Karpas-422 (cell line): ENCODE measurements at regions not wholly inside any gene's neighbourhood (a gene's known extent, or its start where the extent isn't known, plus 50 kb on each side); places are given as distances from the start of the nearest gene placed in this dataset.

Source experiments
- DNase-seq: peaks from one replicate; pipeline ENCODE4 v3.0.0-alpha.2; 2015
- H2AFZ ChIP-seq: fragments of 200-600 bp; sonication (generic); 2 replicates; pipeline ENCODE4 v1.6.1; 2014; ENCODE audit warnings: antibody characterized with exemption, low read length, mixed read lengths
- H3K27ac ChIP-seq: fragments of 200-600 bp; sonication (generic); 2 replicates; pipeline ENCODE4 v1.5.1; 2014; ENCODE audit warnings: mild to moderate bottlenecking, low read length, moderate library complexity
- H3K27me3 ChIP-seq: fragments of 200-600 bp; sonication (generic); 2 replicates; pipeline ENCODE4 v1.6.1; 2014; ENCODE audit warnings: low read length, mixed read lengths
- H3K36me3 ChIP-seq: fragments of 200-600 bp; sonication (generic); 2 replicates; pipeline ENCODE4 v1.6.1; 2014; ENCODE audit warnings: low read length, mixed read lengths; ENCODE audit not compliant: insufficient read depth
- H3K4me1 ChIP-seq: fragments of 200-600 bp; sonication (generic); 2 replicates; pipeline ENCODE4 v1.6.1; 2014; ENCODE audit warnings: mild to moderate bottlenecking, low read length, mixed read lengths
- H3K4me2 ChIP-seq: fragments of 200-600 bp; sonication (generic); 2 replicates; pipeline ENCODE4 v1.6.1; 2014; ENCODE audit warnings: low read length, low read depth, mild to moderate bottlenecking; ENCODE audit not compliant: poor library complexity, severe bottlenecking
- H3K4me3 ChIP-seq: fragments of 200-600 bp; sonication (generic); 2 replicates; pipeline ENCODE4 v1.5.1; 2014; ENCODE audit warnings: mild to moderate bottlenecking, antibody characterized with exemption, low read length, mixed read lengths
- H3K79me2 ChIP-seq: fragments of 200-600 bp; sonication (generic); 2 replicates; pipeline ENCODE4 v1.6.1; 2014; ENCODE audit warnings: mild to moderate bottlenecking, low read length, mixed read lengths
- H3K9ac ChIP-seq: fragments of 200-600 bp; sonication (generic); 2 replicates; pipeline ENCODE4 v1.6.0; 2014; ENCODE audit warnings: low read length
- H3K9me2 ChIP-seq: fragments of 200-600 bp; sonication (generic), shearing (Covaris generic); replicated peaks from 2 replicates; pipeline ENCODE4 v1.6.0; 2014; ENCODE audit warnings: mild to moderate bottlenecking, low read length, moderate library complexity; ENCODE audit not compliant: insufficient read depth
- H3K9me3 ChIP-seq: fragments of 300-700, 200-600 bp; sonication (generic); 2 replicates; pipeline ENCODE4 v1.6.1; 2014; ENCODE audit warnings: low read length, mixed read lengths
- H4K20me1 ChIP-seq: fragments of 200-600 bp; sonication (generic); 2 replicates; pipeline ENCODE4 v1.6.1; 2014; ENCODE audit warnings: mild to moderate bottlenecking, antibody characterized with exemption, low read length, low read depth; ENCODE audit not compliant: insufficient read depth

DNA sequence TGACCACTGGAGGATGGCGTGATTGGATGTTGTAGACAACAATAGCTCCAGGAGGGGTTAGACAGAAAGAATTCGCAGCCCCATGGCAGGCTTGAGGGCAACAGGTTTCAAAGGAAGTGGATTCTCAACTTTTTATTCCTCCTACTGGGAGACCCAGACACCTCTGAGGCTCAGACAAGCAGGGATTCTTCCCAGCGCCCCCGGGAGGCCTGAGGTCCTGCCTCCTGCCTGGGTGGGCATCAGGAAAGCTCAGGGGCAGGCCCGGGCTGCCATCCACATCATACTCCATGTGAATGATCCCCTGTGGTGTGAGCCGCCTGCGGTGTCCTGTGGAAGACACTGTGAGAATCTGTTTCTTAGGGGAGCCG lies 203.5 kb downstream of the CYP26B1 start:
- H3K27ac ChIP-seq: no peak overlapping the region
- H3K9me2 ChIP-seq: no peaks in the 10 kb centered on the region
- H3K4me1 ChIP-seq: no peaks in the 10 kb centered on the region
- 0 out of 2 replicates have a peak, but pooled peaks cover 3% of the 10 kb centered on the region for H4K20me1 ChIP-seq
- no peaks in the 10 kb centered on the region for H3K27me3 ChIP-seq
- no peaks in the 10 kb centered on the region for H3K9me3 ChIP-seq
- H3K4me2 ChIP-seq: no peak overlapping the region
- H3K36me3 ChIP-seq: no peaks in the 10 kb centered on the region
- no peaks in the 10 kb centered on the region for H3K79me2 ChIP-seq
- no peak overlapping the region for H3K9ac ChIP-seq
- H3K4me3 ChIP-seq: no peak overlapping the region
- no peak overlapping the region for H2AFZ ChIP-seq
- DNase-seq: no peak

DNA sequence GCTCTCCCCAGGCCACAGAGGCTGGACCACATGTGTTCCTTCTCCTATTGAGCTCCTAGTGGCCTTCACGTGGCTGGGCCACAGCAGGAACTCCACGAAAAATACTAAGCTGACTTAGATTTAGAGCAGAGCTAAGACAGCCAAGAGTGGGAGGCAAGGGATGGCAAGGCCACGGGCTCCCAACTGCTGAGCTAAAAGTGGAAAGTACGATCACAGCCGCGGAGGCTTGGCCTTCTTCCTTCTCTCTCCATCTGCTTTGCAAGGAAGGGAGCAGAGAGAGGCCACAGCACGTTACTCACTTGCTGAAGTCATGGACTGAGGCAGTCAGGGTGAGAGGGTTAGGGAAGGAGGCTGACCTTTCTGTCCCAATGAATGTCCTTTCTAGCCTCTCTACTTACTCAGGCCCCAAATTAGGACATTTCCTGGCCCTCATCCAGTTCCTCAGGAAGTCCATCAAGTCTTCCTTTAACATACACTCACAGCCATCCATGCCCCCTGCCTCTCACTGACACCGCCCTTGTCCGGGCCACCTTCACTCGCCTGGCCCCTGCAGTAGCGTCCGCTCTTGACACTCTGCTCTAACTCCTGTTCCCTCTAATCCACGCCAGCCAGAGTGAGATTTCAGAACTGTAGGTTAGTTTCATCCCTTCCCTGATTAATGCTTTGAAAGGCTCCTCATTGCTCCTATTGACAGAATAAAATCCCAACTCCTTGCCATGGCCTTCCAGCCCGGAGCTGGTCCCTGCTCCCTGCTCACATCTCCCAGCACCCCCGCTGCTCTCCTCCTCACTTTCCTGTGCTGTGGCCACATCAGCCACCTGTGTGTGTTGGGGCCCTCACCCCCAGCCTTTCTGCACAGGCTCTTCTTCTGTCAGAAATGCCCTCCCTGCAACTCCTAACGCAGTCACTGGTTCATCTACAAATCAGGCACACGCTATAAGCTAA lies 204.2 kb downstream of the CYP26B1 start:
- Histone ChIP-seq H3K4me2 (no peak overlapping the region), H3K9me3 (no peaks in the 10 kb centered on the region), H2AFZ (no peak overlapping the region), H3K36me3 (no peaks in the 10 kb centered on the region), H3K27me3 (no peaks in the 10 kb centered on the region), H3K27ac (no peak overlapping the region), H3K9ac (no peak overlapping the region), H4K20me1 (0 out of 2 replicates have a peak, but pooled peaks cover 3% of the 10 kb centered on the region), H3K4me3 (no peak overlapping the region), H3K9me2 (no peaks in the 10 kb centered on the region), H3K79me2 (no peaks in the 10 kb centered on the region), H3K4me1 (no peaks in the 10 kb centered on the region)
- no peak for DNase-seq

DNA sequence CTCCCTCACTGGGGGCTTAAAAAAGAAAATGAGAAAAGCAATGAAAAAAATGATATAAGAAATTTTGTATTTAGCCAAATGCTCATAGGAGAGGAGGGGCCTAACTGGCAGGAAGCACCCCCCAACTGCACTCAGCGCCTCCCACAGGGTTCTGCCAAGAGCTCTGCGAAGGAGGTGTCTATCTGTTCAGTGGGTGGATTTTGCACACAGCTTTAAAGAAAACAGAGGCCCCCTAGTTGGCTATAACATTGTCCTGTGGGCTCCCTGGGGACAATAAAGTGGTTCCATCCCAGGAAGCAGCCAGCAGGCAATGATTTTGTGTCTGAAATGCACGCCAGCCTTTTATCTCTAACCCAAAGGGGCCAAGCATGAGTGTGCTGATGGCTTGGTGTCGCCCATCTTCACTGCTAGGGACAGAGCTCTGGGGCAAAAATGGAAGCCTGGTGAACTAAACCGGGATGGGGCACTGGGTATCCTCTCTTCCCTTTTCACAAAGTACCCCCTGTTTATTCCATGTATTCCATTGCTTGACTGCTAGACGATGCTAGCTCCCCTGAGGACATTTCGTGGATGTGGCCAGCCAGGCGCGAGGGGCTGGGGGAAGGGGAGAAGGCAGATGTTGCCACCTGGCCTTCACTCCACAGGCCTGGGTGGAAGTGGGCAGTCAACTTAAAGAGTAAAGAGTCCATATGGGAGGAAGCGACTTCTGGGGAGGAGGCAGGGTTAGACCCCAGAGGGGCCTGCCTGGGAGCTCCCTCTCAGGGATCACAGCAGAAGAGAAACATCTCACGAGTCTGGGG lies 205.7 kb downstream of the CYP26B1 start:
- no peak overlapping the region for H3K4me3 ChIP-seq
- H2AFZ ChIP-seq: no peak overlapping the region
- no peaks in the 10 kb centered on the region for H3K36me3 ChIP-seq
- H4K20me1 ChIP-seq: 0 out of 2 replicates have a peak, but pooled peaks cover 3% of the 10 kb centered on the region
- no peaks in the 10 kb centered on the region for H3K79me2 ChIP-seq
- no peak for DNase-seq
- H3K27ac ChIP-seq: no peak overlapping the region
- H3K9me2 ChIP-seq: no peaks in the 10 kb centered on the region
- H3K27me3 ChIP-seq: no peaks in the 10 kb centered on the region
- H3K4me1 ChIP-seq: no peaks in the 10 kb centered on the region
- H3K4me2 ChIP-seq: no peak overlapping the region
- H3K9me3 ChIP-seq: no peaks in the 10 kb centered on the region
- no peak overlapping the region for H3K9ac ChIP-seq

DNA sequence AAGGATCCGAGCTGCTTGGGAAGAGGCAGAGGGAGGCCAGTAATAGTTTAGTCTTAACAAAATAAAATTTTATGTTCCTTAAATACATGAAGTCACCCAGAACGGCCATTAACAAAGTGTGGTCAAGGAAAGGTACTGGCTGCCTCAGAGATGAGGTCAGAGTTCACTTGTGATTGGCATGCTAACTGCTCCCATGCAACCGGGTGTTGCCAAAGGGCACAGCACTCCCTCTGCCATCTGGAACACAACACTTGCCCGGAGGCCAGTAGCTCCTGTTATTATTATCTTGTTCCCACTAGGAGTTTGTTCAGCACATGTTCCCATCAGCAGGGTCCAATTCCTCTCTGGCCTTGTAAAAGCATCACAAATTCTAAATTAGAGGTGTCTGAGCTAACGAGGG lies 207.0 kb downstream of the CYP26B1 start:
- no peaks in the 10 kb centered on the region for H3K36me3 ChIP-seq
- no peaks in the 10 kb centered on the region for H3K9me3 ChIP-seq
- H2AFZ ChIP-seq: no peak overlapping the region

GRCh38 chr2:71939588-71940535 lies 207.8 kb downstream of the CYP26B1 start:
- Histone ChIP-seq H3K9ac (no peak overlapping the region), H3K36me3 (no peaks in the 10 kb centered on the region), H2AFZ (no peak overlapping the region), H4K20me1 (0 out of 2 replicates have a peak, but pooled peaks cover 3% of the 10 kb centered on the region), H3K27me3 (no peaks in the 10 kb centered on the region), H3K9me2 (no peaks in the 10 kb centered on the region), H3K4me1 (no peaks in the 10 kb centered on the region), H3K27ac (no peak overlapping the region), H3K4me3 (no peak overlapping the region), H3K9me3 (no peaks in the 10 kb centered on the region), H3K4me2 (no peak overlapping the region), H3K79me2 (no peaks in the 10 kb centered on the region)
- no peak for DNase-seq

More for the DNA sequence above, 207.0 kb downstream of the CYP26B1 start:
- H3K4me3 ChIP-seq: no peak overlapping the region
- 0 out of 2 replicates have a peak, but pooled peaks cover 3% of the 10 kb centered on the region for H4K20me1 ChIP-seq
- H3K4me2 ChIP-seq: no peak overlapping the region
- DNase-seq: no peak
- H3K9me2 ChIP-seq: no peaks in the 10 kb centered on the region
- H3K4me1 ChIP-seq: no peaks in the 10 kb centered on the region
- H3K79me2 ChIP-seq: no peaks in the 10 kb centered on the region
- H3K9ac ChIP-seq: no peak overlapping the region
- H3K27me3 ChIP-seq: no peaks in the 10 kb centered on the region
- H3K27ac ChIP-seq: no peak overlapping the region

GRCh38 chr2:71938659-71939587 lies 208.7 kb downstream of the CYP26B1 start:
- Histone ChIP-seq H3K4me2 (no peak overlapping the region), H3K9me3 (no peaks in the 10 kb centered on the region), H3K9me2 (no peaks in the 10 kb centered on the region), H3K4me1 (no peaks in the 10 kb centered on the region), H3K79me2 (no peaks in the 10 kb centered on the region), H3K27me3 (no peaks in the 10 kb centered on the region), H3K36me3 (no peaks in the 10 kb centered on the region), H3K4me3 (no peak overlapping the region), H3K9ac (no peak overlapping the region), H2AFZ (no peak overlapping the region), H3K27ac (no peak overlapping the region), H4K20me1 (0 out of 2 replicates have a peak, but pooled peaks cover 3% of the 10 kb centered on the region)
- no peak for DNase-seq

DNA sequence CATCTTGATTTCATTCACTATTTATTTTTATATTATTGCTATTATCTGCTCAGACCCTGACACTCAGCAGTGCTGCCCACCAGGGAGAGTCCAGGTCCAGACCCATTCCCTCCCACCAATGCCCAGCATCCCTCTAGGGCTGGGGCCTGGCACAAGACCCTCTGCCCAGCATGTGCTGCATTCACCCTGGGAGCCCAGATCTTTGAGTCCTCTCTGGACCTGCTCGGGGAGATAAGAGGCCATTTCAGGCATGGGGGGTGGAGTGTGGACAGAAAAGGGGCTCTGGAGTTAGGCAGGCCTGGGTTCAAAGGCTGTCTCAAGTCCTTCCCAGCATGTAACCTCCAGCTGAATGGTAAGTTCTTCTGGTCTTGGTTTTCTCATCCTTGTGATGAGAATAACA lies 209.6 kb downstream of the CYP26B1 start:
- Histone ChIP-seq H4K20me1 (0 out of 2 replicates have a peak, but pooled peaks cover 3% of the 10 kb centered on the region), H3K9me2 (no peaks in the 10 kb centered on the region), H3K79me2 (no peaks in the 10 kb centered on the region), H3K4me2 (no peak overlapping the region), H3K4me1 (no peaks in the 10 kb centered on the region), H3K27me3 (no peaks in the 10 kb centered on the region), H3K9ac (no peak overlapping the region), H2AFZ (no peak overlapping the region), H3K36me3 (no peaks in the 10 kb centered on the region), H3K4me3 (no peak overlapping the region), H3K9me3 (no peaks in the 10 kb centered on the region), H3K27ac (no peak overlapping the region)
- no peak for DNase-seq
